GM12872 (cell line): ENCODE measurements at regions not wholly inside any gene's neighbourhood (a gene's known extent, or its start where the extent isn't known, plus 50 kb on each side); places are given as distances from the start of the nearest gene placed in this dataset.

Experiments
- TF ChIP-seq, protein P1 (sequence below): IDR thresholded peaks from 3 replicates; pipeline ENCODE4 v1.5.1; 2011; ENCODE audit warnings: low read depth, mild to moderate bottlenecking, low read length, moderate library complexity; ENCODE audit not compliant: insufficient read depth

DNA sequence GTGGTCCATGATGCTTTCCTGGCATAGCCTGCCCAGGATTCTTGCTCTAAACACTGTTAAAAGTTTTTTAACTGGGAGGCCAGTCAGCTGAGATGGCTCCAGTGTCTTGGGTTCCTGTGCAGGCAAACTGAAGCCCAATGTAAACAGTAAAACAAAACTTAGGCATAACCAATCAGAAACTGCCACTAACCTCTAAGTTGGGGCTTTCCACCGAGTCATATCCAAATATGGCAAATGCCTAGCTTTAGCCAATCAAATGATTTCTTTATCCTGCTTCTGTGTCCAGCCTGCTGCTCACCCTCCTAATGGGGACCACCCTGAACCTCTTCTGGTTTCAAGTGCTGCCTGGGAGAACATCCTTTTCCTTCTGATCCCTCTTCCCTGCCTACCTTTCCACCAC lies 277.9 kb downstream of the EMP1 start:
- TF ChIP-seq, protein P1, sequence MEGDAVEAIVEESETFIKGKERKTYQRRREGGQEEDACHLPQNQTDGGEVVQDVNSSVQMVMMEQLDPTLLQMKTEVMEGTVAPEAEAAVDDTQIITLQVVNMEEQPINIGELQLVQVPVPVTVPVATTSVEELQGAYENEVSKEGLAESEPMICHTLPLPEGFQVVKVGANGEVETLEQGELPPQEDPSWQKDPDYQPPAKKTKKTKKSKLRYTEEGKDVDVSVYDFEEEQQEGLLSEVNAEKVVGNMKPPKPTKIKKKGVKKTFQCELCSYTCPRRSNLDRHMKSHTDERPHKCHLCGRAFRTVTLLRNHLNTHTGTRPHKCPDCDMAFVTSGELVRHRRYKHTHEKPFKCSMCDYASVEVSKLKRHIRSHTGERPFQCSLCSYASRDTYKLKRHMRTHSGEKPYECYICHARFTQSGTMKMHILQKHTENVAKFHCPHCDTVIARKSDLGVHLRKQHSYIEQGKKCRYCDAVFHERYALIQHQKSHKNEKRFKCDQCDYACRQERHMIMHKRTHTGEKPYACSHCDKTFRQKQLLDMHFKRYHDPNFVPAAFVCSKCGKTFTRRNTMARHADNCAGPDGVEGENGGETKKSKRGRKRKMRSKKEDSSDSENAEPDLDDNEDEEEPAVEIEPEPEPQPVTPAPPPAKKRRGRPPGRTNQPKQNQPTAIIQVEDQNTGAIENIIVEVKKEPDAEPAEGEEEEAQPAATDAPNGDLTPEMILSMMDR = no peak

DNA sequence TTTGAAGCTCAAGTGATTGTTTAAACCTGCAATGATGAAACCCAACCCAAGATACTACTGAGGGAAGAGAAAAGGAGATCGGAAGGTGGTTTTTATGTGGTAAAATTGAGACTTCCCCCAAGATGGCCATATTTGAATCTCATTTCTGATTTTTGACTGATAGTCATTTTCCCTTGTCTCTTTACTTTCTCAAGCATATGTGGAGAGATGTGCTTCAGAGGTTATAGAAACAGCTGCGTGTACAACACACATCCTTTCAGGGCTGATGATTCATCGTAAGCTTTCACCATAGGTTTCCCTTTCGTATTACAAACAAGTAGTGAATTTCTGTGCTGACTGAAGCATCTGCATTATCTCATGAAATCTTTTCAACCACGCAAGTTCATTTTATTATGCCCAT lies 276.2 kb downstream of the EMP1 start:
- TF ChIP-seq, protein P1 = no peak

DNA sequence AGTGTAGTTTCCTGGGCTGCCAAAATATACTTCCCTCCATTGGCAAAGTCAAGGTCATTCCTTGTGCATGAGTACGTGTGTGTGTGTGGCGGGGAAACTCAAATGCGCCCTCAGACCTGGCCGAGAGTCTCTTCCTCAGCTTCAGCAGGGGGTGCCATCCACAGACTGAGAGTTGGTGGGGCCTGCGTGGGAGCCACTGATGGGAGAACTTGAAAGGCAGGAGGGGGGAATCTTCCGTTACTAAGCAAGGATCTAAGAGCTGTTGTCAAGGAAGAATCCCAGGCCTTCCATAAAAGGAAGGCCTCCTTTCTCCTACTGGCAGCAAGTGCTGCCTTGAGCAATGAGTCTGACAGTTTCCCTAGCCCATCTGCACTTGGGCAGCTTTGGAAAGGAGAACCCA lies 274.9 kb downstream of the EMP1 start:
- TF ChIP-seq, protein P1 = no peak

DNA sequence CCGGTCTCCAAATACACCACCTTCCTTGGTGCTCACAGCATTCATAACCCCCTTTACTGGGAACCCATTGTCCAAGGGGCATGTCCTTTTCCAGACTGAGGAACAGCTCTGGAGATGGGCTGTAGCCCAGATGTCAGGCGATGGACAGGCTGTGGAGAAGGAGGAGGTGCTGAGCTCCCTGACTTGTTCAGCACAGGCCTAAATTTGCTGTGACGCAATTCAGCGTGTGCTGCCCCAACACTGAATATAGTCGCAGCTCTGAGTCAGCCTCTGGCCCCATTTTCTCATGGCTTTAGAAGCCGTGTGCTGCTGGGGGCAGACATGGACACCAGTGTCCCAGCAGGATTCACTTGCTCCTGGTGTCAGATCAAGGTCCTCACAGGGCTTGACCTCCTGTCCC lies 269.1 kb downstream of the EMP1 start:
- TF ChIP-seq, protein P1 = no peak

DNA sequence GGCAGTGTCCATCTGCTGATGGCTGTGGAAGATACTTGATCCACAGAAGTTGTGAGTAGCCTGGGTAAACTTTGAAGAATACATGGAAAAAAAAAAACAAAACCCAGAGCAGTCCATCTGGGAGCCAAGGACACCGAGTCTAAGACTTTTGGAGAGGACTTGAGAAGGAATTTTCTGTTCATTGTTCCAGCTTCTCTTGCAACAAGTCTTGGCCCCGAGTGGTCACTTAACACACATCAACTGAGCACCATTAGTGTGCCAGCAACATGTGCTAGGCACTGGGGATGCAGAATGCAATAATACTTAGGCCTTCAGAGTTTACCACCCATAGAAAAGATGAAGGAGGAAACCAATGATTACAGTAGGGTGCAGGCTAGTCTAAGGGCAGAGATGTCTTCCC lies 266.7 kb downstream of the EMP1 start:
- TF ChIP-seq, protein P1 = no peak

DNA sequence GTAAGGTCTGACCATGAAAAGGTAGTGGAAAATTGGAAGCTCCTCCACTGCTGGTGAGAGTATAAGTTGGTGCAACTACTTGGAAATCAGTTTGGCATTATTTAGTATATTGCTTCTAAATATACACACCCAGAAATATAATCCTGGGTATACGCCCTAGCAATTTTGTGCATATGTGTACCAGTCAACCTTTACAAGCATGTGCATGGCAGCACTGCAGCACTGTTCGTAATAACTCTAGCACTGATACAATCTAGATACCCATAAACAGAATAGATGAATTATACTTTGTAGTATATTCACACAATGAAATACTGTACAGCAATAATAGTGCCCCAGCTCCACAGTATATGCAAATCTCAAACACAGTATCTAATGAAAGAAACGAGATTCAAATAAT lies 265.9 kb downstream of the EMP1 start:
- TF ChIP-seq, protein P1 = no peak

DNA sequence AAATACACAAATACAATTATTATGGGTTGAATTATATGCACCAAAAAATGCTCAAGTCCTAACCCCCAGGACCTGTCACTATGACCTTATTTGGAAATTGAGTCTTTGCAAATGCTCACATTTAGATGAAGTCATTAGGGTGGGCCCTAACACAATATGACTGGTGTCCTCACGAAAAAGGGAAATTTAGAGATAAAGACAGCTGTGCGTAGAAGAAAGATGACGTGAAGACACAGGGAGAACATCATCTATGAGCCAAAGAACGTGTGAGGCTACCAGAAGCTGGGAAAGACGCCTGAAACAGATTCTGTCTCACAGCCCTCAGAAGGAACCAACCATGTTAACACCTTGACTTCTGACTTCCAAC lies 259.2 kb downstream of the EMP1 start:
- TF ChIP-seq, protein P1 = no peak

DNA sequence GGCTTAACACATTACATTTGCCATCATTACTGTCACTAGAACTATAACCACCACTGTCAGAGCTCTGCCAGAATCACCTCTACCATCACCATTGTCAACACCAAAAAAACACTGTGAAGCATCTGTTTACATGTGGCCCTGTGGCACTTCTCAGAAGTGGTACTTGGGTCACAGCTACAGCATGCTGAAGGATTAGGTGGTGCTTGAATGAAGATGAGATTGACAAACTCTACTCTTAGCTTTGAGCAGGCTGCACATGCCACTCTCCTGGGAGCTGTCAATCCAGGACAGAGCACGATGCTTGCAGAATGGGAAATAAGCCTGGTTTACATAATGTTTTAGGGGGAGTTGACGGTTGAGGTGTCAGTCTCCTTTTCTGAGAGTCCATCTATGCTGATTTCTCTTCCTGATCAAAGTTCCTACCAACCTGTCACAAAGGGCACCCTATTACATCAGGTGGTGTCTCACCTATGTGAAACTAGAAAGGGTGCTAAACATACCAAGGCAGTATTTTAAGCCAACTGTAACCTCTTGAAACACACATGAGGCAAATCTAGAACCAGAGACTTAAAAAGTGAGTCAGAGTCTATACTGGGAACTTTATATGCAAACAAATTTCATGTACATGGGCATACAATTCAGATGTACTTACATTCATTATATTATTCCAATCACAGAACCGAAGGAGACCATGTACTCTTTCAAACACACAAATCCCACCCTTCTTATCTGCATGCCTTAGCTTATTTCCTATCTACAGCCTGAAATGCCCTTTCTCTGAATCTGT lies 258.7 kb downstream of the EMP1 start:
- TF ChIP-seq, protein P1 = no peak
